ENCODE measurements at regions not wholly inside any gene's neighbourhood (a gene's known extent, or its start where the extent isn't known, plus 50 kb on each side); places are given as distances from the start of the nearest gene placed in this dataset.

GRCh38 chr1:102365071-102365470 lies 368.3 kb upstream of the OLFM3 start:
- POLR2A ChIA-PET (ENCODE audit: partially characterized antibody): no interaction called here
- H3K36me3 ChIP-seq (ENCODE audit: insufficient read depth, low read length): no peaks in the 10 kb centered on the region
- CTCF ChIA-PET (ENCODE audit: partially characterized antibody): no interaction called here
- H3K4me1 ChIP-seq (ENCODE audit: insufficient read depth, low read length): no peaks in the 10 kb centered on the region
- intact Hi-C loops (cut with micrococcal nuclease): no loop called here
- Mint-ChIP-seq H3K4me3 (no peak overlapping the region), H3K27ac (no peak overlapping the region), H3K27me3 (no peaks in the 10 kb centered on the region), H3K36me3 (no peaks in the 10 kb centered on the region), H3K4me1 (no peaks in the 10 kb centered on the region), H3K9me3 (peaks cover 0 to 6% (median 3%) of the 10 kb centered on the region in 8 donors)
- no peak overlapping the region for H3K4me3 ChIP-seq (ENCODE audit: low read length in 2 of 2)
- no peak for DNase-seq
- H3K9me3 ChIP-seq (ENCODE audit: control insufficient read depth in 1 of 2, low read length in 2 of 2): no peaks in the 10 kb centered on the region
- H3K27ac ChIP-seq (ENCODE audit: low read depth, low read length): no peak overlapping the region
- H3K27me3 ChIP-seq (ENCODE audit: insufficient read depth, low read length): no peaks in the 10 kb centered on the region

- Histone ChIP-seq H3K4me1 (ENCODE audit: insufficient read depth, low read length) (no peaks in the 10 kb centered on the region), H3K27me3 (ENCODE audit: insufficient read depth, low read length) (no peaks in the 10 kb centered on the region), H3K9me3 (ENCODE audit: control insufficient read depth in 1 of 2, low read length in 2 of 2) (no peaks in the 10 kb centered on the region), H3K36me3 (ENCODE audit: insufficient read depth, low read length) (no peaks in the 10 kb centered on the region), H3K27ac (ENCODE audit: low read depth, low read length) (no peak overlapping the region), H3K4me3 (ENCODE audit: low read length in 2 of 2) (no peak overlapping the region)
- Mint-ChIP-seq H3K4me3 (no peak overlapping the region), H3K9me3 (peaks cover 0 to 5% (median 0%) of the 10 kb centered on the region in 8 donors), H3K27me3 (no peaks in the 10 kb centered on the region), H3K36me3 (no peaks in the 10 kb centered on the region), H3K4me1 (no peaks in the 10 kb centered on the region), H3K27ac (no peak overlapping the region)
- intact Hi-C loops (cut with micrococcal nuclease): no loop called here
- DNase-seq: no peak
- POLR2A ChIA-PET (ENCODE audit: partially characterized antibody): no interaction called here
- CTCF ChIA-PET (ENCODE audit: partially characterized antibody): no interaction called here
These were observed 339.9 kb upstream of the OLFM3 start for GRCh38 chr1:102336602-102337001.

- Mint-ChIP-seq H3K27me3 (no peaks in the 10 kb centered on the region), H3K27ac (no peak overlapping the region), H3K36me3 (no peaks in the 10 kb centered on the region), H3K9me3 (peaks cover 0 to 8% (median 3%) of the 10 kb centered on the region in 8 donors), H3K4me3 (peak overlapping the region in 1 of 8 donors; percentile 17), H3K4me1 (no peaks in the 10 kb centered on the region)
- no peaks in the 10 kb centered on the region for H3K27me3 ChIP-seq (ENCODE audit: insufficient read depth, low read length)
- no peaks in the 10 kb centered on the region for H3K9me3 ChIP-seq (ENCODE audit: control insufficient read depth in 1 of 2, low read length in 2 of 2)
- no peak overlapping the region for H3K4me3 ChIP-seq (ENCODE audit: low read length in 2 of 2)
- intact Hi-C loops (cut with micrococcal nuclease): no loop called here
- H3K27ac ChIP-seq (ENCODE audit: low read depth, low read length): no peak overlapping the region
- no peak for DNase-seq
- no peaks in the 10 kb centered on the region for H3K4me1 ChIP-seq (ENCODE audit: insufficient read depth, low read length)
- ChIA-PET POLR2A (ENCODE audit: partially characterized antibody) (no interaction called here), CTCF (ENCODE audit: partially characterized antibody) (no interaction called here)
- H3K36me3 ChIP-seq (ENCODE audit: insufficient read depth, low read length): no peaks in the 10 kb centered on the region
These were observed 321.5 kb upstream of the OLFM3 start for GRCh38 chr1:102318104-102318806.

- Histone ChIP-seq H3K27me3 (ENCODE audit: insufficient read depth, low read length) (no peaks in the 10 kb centered on the region), H3K36me3 (ENCODE audit: insufficient read depth, low read length) (no peaks in the 10 kb centered on the region), H3K4me3 (ENCODE audit: low read length in 2 of 2) (no peak overlapping the region), H3K4me1 (ENCODE audit: insufficient read depth, low read length) (no peaks in the 10 kb centered on the region), H3K27ac (ENCODE audit: low read depth, low read length) (no peak overlapping the region), H3K9me3 (ENCODE audit: control insufficient read depth in 1 of 2, low read length in 2 of 2) (no peaks in the 10 kb centered on the region)
- ChIA-PET POLR2A (ENCODE audit: partially characterized antibody) (no interaction called here), CTCF (ENCODE audit: partially characterized antibody) (no interaction called here)
- H3K4me3 Mint-ChIP-seq: no peak overlapping the region
- intact Hi-C loops (cut with micrococcal nuclease): no loop called here
- H3K27me3 Mint-ChIP-seq: no peaks in the 10 kb centered on the region
- H3K4me1 Mint-ChIP-seq: no peaks in the 10 kb centered on the region
- H3K36me3 Mint-ChIP-seq: no peaks in the 10 kb centered on the region
- H3K9me3 Mint-ChIP-seq: peaks cover 0 to 13% (median 1%) of the 10 kb centered on the region in 8 donors
- no peak for DNase-seq
- H3K27ac Mint-ChIP-seq: no peak overlapping the region
These were observed 318.4 kb upstream of the OLFM3 start for GRCh38 chr1:102315096-102315495.

- no peak overlapping the region for H3K4me3 ChIP-seq (ENCODE audit: low read length in 2 of 2)
- no peak overlapping the region for H3K27ac ChIP-seq (ENCODE audit: low read depth, low read length)
- no peaks in the 10 kb centered on the region for H3K36me3 Mint-ChIP-seq
- no peaks in the 10 kb centered on the region for H3K27me3 Mint-ChIP-seq
- H3K9me3 ChIP-seq (ENCODE audit: control insufficient read depth in 1 of 2, low read length in 2 of 2): no peaks in the 10 kb centered on the region
- H3K27ac Mint-ChIP-seq: no peak overlapping the region
- no peaks in the 10 kb centered on the region for H3K4me1 ChIP-seq (ENCODE audit: insufficient read depth, low read length)
- DNase-seq: no peak
- ChIA-PET POLR2A (ENCODE audit: partially characterized antibody) (no interaction called here), CTCF (ENCODE audit: partially characterized antibody) (no interaction called here)
- peaks cover 2 to 17% (median 7%) of the 10 kb centered on the region in 8 donors for H3K9me3 Mint-ChIP-seq
- no peaks in the 10 kb centered on the region for H3K4me1 Mint-ChIP-seq
- H3K27me3 ChIP-seq (ENCODE audit: insufficient read depth, low read length): no peaks in the 10 kb centered on the region
- intact Hi-C loops (cut with micrococcal nuclease): no loop called here
- no peak overlapping the region for H3K4me3 Mint-ChIP-seq
- H3K36me3 ChIP-seq (ENCODE audit: insufficient read depth, low read length): no peaks in the 10 kb centered on the region
These were observed 299.4 kb upstream of the OLFM3 start for GRCh38 chr1:102296116-102296515.

- Mint-ChIP-seq H3K4me3 (no peak overlapping the region), H3K9me3 (peaks cover 1 to 32% (median 15%) of the 10 kb centered on the region in 8 donors), H3K27me3 (no peaks in the 10 kb centered on the region), H3K4me1 (no peaks in the 10 kb centered on the region), H3K27ac (no peak overlapping the region), H3K36me3 (peaks cover 0 to 1% of the 10 kb centered on the region in 2 donors)
- intact Hi-C loops (cut with micrococcal nuclease): no loop called here
- no peak overlapping the region for H3K4me3 ChIP-seq (ENCODE audit: low read length in 2 of 2)
- H3K36me3 ChIP-seq (ENCODE audit: insufficient read depth, low read length): no peaks in the 10 kb centered on the region
- no peaks in the 10 kb centered on the region for H3K4me1 ChIP-seq (ENCODE audit: insufficient read depth, low read length)
- ChIA-PET CTCF (ENCODE audit: partially characterized antibody) (no interaction called here), POLR2A (ENCODE audit: partially characterized antibody) (no interaction called here)
- H3K27me3 ChIP-seq (ENCODE audit: insufficient read depth, low read length): no peaks in the 10 kb centered on the region
- H3K27ac ChIP-seq (ENCODE audit: low read depth, low read length): no peak overlapping the region
- no peak for DNase-seq
- no peaks in the 10 kb centered on the region for H3K9me3 ChIP-seq (ENCODE audit: control insufficient read depth in 1 of 2, low read length in 2 of 2)
These were observed 286.2 kb upstream of the OLFM3 start for GRCh38 chr1:102282955-102283354.

GRCh38 chr1:102262994-102263393 lies 266.3 kb upstream of the OLFM3 start:
- intact Hi-C loops (cut with micrococcal nuclease): no loop called here
- Histone ChIP-seq H3K4me3 (ENCODE audit: low read length in 2 of 2) (no peak overlapping the region), H3K27ac (ENCODE audit: low read depth, low read length) (no peak overlapping the region), H3K4me1 (ENCODE audit: insufficient read depth, low read length) (no peaks in the 10 kb centered on the region), H3K27me3 (ENCODE audit: insufficient read depth, low read length) (no peaks in the 10 kb centered on the region), H3K9me3 (ENCODE audit: control insufficient read depth in 1 of 2, low read length in 2 of 2) (no peaks in the 10 kb centered on the region), H3K36me3 (ENCODE audit: insufficient read depth, low read length) (no peaks in the 10 kb centered on the region)
- Mint-ChIP-seq H3K4me3 (peak overlapping the region in 1 of 8 donors; percentile 11), H3K27me3 (no peaks in the 10 kb centered on the region), H3K9me3 (peaks cover 0 to 8% (median 0%) of the 10 kb centered on the region in 8 donors), H3K27ac (no peak overlapping the region), H3K36me3 (no peaks in the 10 kb centered on the region), H3K4me1 (no peaks in the 10 kb centered on the region)
- no peak for DNase-seq
- POLR2A ChIA-PET (ENCODE audit: partially characterized antibody): no interaction called here
- CTCF ChIA-PET (ENCODE audit: partially characterized antibody): no interaction called here
